Panc1 (cell line): ENCODE measurements at regions not wholly inside any gene's neighbourhood (a gene's known extent, or its start where the extent isn't known, plus 50 kb on each side); places are given as distances from the start of the nearest gene placed in this dataset.

ENCODE experiments used
- TF ChIP-seq, protein P1 (sequence below): fragments of 450-650 bp; IDR thresholded peaks from 2 replicates; pipeline ENCODE4 v1.5.1; 2017; ENCODE audit warnings: mild to moderate bottlenecking
- TF ChIP-seq, protein P2 (sequence below), 2 experiments: IDR thresholded peaks; 2 replicates each; pipeline ENCODE4 v1.6.1; 2011 to 2012; ENCODE audit warnings: low read depth in 2 of 2, control low read depth in 1 of 2, low read length in 1 of 2, mild to moderate bottlenecking in 1 of 2, moderate library complexity in 1 of 2; ENCODE audit not compliant: insufficient read depth in 1 of 2

DNA sequence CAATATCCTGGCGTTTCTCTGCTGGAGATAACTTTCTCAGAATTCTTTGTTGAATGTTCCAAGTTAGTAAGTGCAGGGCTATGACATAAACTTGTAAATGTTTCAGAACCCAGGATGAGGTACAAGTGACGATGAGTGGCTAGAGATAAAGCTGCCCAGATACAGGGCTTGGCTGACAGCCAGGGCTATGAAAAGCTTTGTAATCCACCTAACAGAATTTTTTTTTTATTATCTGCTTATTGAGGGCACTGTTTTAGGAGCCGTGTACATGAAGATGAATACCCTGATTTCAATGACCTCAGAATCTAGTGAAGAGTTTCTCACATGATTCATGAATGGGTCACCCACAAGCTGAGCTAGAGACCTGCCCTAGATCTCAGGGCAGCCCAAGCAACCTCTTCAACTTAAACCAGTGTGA, 431.4 kb downstream of the DIPK2A start:
- TF ChIP-seq, protein P1, sequence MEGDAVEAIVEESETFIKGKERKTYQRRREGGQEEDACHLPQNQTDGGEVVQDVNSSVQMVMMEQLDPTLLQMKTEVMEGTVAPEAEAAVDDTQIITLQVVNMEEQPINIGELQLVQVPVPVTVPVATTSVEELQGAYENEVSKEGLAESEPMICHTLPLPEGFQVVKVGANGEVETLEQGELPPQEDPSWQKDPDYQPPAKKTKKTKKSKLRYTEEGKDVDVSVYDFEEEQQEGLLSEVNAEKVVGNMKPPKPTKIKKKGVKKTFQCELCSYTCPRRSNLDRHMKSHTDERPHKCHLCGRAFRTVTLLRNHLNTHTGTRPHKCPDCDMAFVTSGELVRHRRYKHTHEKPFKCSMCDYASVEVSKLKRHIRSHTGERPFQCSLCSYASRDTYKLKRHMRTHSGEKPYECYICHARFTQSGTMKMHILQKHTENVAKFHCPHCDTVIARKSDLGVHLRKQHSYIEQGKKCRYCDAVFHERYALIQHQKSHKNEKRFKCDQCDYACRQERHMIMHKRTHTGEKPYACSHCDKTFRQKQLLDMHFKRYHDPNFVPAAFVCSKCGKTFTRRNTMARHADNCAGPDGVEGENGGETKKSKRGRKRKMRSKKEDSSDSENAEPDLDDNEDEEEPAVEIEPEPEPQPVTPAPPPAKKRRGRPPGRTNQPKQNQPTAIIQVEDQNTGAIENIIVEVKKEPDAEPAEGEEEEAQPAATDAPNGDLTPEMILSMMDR = no peak
- TF ChIP-seq, protein P2, sequence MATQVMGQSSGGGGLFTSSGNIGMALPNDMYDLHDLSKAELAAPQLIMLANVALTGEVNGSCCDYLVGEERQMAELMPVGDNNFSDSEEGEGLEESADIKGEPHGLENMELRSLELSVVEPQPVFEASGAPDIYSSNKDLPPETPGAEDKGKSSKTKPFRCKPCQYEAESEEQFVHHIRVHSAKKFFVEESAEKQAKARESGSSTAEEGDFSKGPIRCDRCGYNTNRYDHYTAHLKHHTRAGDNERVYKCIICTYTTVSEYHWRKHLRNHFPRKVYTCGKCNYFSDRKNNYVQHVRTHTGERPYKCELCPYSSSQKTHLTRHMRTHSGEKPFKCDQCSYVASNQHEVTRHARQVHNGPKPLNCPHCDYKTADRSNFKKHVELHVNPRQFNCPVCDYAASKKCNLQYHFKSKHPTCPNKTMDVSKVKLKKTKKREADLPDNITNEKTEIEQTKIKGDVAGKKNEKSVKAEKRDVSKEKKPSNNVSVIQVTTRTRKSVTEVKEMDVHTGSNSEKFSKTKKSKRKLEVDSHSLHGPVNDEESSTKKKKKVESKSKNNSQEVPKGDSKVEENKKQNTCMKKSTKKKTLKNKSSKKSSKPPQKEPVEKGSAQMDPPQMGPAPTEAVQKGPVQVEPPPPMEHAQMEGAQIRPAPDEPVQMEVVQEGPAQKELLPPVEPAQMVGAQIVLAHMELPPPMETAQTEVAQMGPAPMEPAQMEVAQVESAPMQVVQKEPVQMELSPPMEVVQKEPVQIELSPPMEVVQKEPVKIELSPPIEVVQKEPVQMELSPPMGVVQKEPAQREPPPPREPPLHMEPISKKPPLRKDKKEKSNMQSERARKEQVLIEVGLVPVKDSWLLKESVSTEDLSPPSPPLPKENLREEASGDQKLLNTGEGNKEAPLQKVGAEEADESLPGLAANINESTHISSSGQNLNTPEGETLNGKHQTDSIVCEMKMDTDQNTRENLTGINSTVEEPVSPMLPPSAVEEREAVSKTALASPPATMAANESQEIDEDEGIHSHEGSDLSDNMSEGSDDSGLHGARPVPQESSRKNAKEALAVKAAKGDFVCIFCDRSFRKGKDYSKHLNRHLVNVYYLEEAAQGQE (IDR thresholded peaks at IDR 0.05; ENCODE audit: insufficient read depth in 1 of 2, low read depth in 2 of 2, low read length in 1 of 2) = no peak
